Urinary bladder (tissue), 3 donors: ENCODE measurements at regions not wholly inside any gene's neighbourhood (a gene's known extent, or its start where the extent isn't known, plus 50 kb on each side); places are given as distances from the start of the nearest gene placed in this dataset.

Source experiments
- DNase-seq: peaks from one replicate; pipeline ENCODE4 v3.0.0-alpha.2; 2015; ENCODE audit errors: extremely low spot score
- H3K27ac ChIP-seq: one replicate; pipeline ENCODE4 v1.5.1; 2013; ENCODE audit warnings: low read depth, mild to moderate bottlenecking, moderate library complexity
- H3K36me3 ChIP-seq: one replicate; pipeline ENCODE4 v1.6.1; 2013; ENCODE audit warnings: mild to moderate bottlenecking, moderate library complexity; ENCODE audit not compliant: insufficient read depth
- H3K4me1 ChIP-seq: one replicate; pipeline ENCODE4 v1.6.1; 2013; ENCODE audit warnings: mild to moderate bottlenecking, moderate library complexity; ENCODE audit not compliant: insufficient read depth
- H3K4me3 ChIP-seq: one replicate; pipeline ENCODE4 v1.5.1; 2013; ENCODE audit warnings: low read depth, low read length
- WGBS: extraction: QIAGEN DNeasy Blood & Tissue Kit; methylation state at CpG from one replicate; pipeline ENCODE4 v1.1.7; 2013; 5-methylcytosine and 5-hydroxymethylcytosine counted together
- donor health status: healthy with polysubstance abuse.
- donor health status: healthy.

- WGBS, result 74% methylated on average over 18 of the region's 18 CpGs
These were observed 88.2 kb upstream of the SMIM23 start for GRCh38 chr5:171697221-171698102.

DNA sequence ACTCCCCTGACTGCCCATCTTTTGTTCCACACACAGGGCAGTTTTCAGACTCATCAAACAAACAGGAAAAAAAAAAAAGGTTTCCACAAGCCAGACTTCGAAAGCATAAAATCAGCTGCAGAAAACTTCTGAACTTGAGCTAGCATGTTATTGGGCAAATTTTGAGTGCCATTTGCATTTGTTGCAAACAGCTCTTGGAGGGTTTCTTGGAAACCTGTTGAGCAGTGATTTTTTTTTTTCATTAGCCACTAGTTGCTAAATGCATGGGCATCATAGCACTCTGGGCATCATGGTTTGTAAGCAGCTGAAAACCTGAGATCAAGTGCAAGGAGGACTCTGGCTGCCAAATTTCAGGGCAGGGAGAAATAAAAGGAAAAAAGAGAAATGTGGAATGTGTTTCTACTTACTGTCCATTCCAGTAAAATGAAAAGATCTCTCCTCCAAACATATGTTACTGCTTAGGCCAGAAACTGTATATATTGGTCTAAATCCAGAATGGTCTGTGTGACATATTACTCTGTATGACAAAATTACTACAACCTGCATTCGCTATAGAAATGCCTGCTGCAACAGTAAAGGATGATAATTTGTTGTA lies 85.2 kb upstream of the SMIM23 start:
- WGBS, result 59% methylated on average over 2 of the region's 2 CpGs
- DNase-seq, result no peak
- H3K4me3 ChIP-seq, result no peak overlapping the region
- no peak overlapping the region for H3K27ac ChIP-seq
- no peaks in the 10 kb centered on the region for H3K36me3 ChIP-seq
- H3K4me1 ChIP-seq, result no peaks in the 10 kb centered on the region

More at GRCh38 chr5:171697221-171698102, 88.2 kb upstream of the SMIM23 start:
- Histone ChIP-seq H3K4me1 (no peaks in the 10 kb centered on the region), H3K36me3 (no peaks in the 10 kb centered on the region), H3K4me3 (no peak overlapping the region), H3K27ac (no peak overlapping the region)
- no peak for DNase-seq

GRCh38 chr5:171701100-171701541 lies 84.5 kb upstream of the SMIM23 start:
- H3K36me3 ChIP-seq, result no peaks in the 10 kb centered on the region
- no peak for DNase-seq
- H3K27ac ChIP-seq, result no peak overlapping the region
- no peaks in the 10 kb centered on the region for H3K4me1 ChIP-seq
- WGBS, result 56% methylated on average over 10 of the region's 10 CpGs
- no peak overlapping the region for H3K4me3 ChIP-seq

- no peak overlapping the region for H3K27ac ChIP-seq
- 65% methylated on average over 13 of the region's 13 CpGs for WGBS
- no peak for DNase-seq
- H3K36me3 ChIP-seq, result no peaks in the 10 kb centered on the region
- no peaks in the 10 kb centered on the region for H3K4me1 ChIP-seq
- no peak overlapping the region for H3K4me3 ChIP-seq
These were observed 83.4 kb upstream of the SMIM23 start for GRCh38 chr5:171702135-171702770.

- no peak for DNase-seq
- no peak overlapping the region for H3K4me3 ChIP-seq
- 92% methylated on average over 11 of the region's 11 CpGs for WGBS
These were observed 82.5 kb upstream of the SMIM23 start for GRCh38 chr5:171703146-171703545.

GRCh38 chr5:171705036-171705435 lies 80.6 kb upstream of the SMIM23 start:
- no peak for DNase-seq
- WGBS, result 93% methylated on average over 6 of the region's 6 CpGs
- Histone ChIP-seq H3K4me3 (no peak overlapping the region), H3K27ac (no peak overlapping the region), H3K4me1 (no peaks in the 10 kb centered on the region), H3K36me3 (no peaks in the 10 kb centered on the region)

More at GRCh38 chr5:171703146-171703545, 82.5 kb upstream of the SMIM23 start:
- Histone ChIP-seq H3K27ac (no peak overlapping the region), H3K4me1 (no peaks in the 10 kb centered on the region), H3K36me3 (no peaks in the 10 kb centered on the region)

GRCh38 chr5:171705830-171706468 lies 79.7 kb upstream of the SMIM23 start:
- Histone ChIP-seq H3K27ac (no peak overlapping the region), H3K4me1 (no peaks in the 10 kb centered on the region), H3K36me3 (no peaks in the 10 kb centered on the region), H3K4me3 (no peak overlapping the region)
- WGBS, result 78% methylated on average over 7 of the region's 7 CpGs
- no peak for DNase-seq

DNA sequence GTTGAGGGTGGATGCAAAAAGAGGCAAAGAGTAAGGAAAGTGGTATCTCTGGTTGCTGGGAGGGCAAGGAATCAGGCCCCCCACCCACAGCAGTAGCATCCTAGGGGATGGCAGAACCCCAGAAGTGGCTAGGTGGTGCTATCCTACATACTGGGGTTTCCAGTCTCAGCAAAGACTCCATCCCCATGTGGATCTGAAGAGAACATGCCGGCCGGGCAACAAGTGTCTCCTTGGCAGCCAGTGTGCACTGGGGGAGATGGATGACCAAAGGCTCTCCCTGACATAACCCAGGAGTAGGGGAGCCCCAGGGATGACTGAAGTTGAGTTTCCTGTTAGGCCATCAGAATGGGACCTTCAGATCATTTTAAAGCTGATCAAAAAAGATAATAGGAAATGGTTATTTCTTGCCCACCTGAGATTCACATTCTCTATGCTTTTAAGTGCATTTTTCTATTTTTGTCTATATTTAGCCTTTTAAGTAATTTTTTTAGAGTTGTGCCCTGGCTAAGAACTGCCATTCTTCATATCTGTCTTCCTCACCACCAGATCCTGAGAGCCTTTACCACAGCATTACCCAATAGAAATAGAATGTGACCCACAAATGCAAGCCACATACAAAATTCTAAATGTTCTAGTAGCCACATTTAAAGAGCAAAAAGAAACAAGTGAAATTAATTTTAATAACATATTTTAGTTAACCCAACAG lies 78.7 kb upstream of the SMIM23 start:
- no peaks in the 10 kb centered on the region for H3K4me1 ChIP-seq
- H3K36me3 ChIP-seq, result no peaks in the 10 kb centered on the region
- H3K27ac ChIP-seq, result no peak overlapping the region
- 90% methylated on average over 2 of the region's 2 CpGs for WGBS
- no peak for DNase-seq
- H3K4me3 ChIP-seq, result no peak overlapping the region

- Histone ChIP-seq H3K36me3 (no peaks in the 10 kb centered on the region), H3K4me1 (no peaks in the 10 kb centered on the region), H3K4me3 (no peak overlapping the region), H3K27ac (no peak overlapping the region)
- DNase-seq, result no peak
- 92% methylated on average over 1 of the region's 1 CpG for WGBS
These were observed 78.2 kb upstream of the SMIM23 start for GRCh38 chr5:171707442-171707792.

DNA sequence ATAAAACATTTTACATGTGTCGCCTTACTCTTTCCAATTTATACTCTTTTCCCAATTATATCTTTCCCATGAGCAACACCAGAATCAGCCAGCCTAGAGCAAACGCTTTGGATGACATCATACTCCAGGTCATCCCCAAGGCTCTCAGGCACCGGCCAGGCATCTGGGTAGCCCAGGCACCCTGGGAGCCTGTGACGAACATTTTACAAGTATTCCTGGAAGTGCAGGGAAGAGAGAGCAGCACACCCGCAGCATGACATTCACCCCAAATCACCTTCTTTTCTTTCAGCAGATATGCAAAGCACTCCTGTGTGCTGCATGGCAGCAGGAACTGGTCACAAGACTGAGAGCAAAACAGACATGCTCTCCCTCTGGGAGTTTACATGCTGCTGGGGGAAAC lies 75.7 kb upstream of the SMIM23 start:
- Histone ChIP-seq H3K4me1 (no peaks in the 10 kb centered on the region), H3K4me3 (no peak overlapping the region), H3K27ac (no peak overlapping the region), H3K36me3 (no peaks in the 10 kb centered on the region)
- no peak for DNase-seq
- WGBS, result 74% methylated on average over 5 of the region's 5 CpGs

DNA sequence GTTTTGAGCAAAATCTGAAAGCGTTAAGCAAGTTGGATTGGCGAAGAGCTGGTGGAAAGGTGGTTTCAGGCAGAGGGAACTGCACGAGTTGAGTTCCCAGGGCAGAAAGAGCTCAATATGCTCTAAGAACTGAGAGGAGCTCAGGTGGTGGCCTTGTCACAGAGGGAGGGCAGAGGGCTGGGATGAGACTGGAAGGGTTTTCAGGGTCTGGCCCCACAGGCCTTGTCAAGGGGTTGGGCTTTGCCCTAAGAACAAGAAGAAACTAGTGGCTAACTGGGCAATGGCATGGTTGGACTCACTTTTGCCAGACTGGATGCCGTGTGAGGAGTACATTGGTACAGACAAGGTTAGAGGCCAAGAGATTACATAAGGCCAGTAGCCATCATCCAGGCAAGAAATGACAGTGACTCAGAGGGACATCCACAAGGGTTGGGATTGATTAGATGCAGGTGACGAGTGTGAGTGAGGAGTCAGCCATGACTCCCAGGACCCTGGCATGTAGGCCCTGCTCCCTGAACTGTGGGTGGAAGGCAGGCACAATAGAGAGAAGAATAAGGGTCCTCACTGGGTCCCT lies 75.1 kb upstream of the SMIM23 start:
- Histone ChIP-seq H3K27ac (no peak overlapping the region), H3K36me3 (no peaks in the 10 kb centered on the region), H3K4me1 (no peaks in the 10 kb centered on the region), H3K4me3 (no peak overlapping the region)
- WGBS, result 90% methylated on average over 5 of the region's 5 CpGs
- DNase-seq, result no peak

GRCh38 chr5:171711571-171711970 lies 74.0 kb upstream of the SMIM23 start:
- no peaks in the 10 kb centered on the region for H3K36me3 ChIP-seq
- DNase-seq, result no peak
- no peaks in the 10 kb centered on the region for H3K4me1 ChIP-seq
- 87% methylated on average over 6 of the region's 6 CpGs for WGBS
- H3K4me3 ChIP-seq, result no peak overlapping the region
- no peak overlapping the region for H3K27ac ChIP-seq

DNA sequence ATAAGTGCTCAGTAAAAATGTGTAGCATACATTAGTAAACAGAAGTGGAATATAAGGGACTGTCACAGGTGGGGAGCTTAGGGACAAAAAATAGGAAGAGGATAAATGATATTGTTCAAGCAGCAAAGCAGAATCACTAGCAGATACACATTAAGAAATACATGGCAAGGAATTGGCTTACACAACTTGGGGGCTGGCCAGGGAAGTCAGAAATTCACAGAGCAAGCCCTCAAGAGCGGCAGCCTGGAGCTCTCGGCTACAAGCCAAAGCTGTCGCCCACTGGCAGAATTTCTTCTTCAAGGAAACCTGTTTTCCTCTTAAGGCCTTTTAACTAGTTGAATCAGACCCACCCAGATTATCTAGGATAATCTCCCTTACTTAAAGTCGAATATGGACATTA lies 73.0 kb upstream of the SMIM23 start:
- DNase-seq, result no peak
- H3K4me3 ChIP-seq, result no peak overlapping the region
- no peak overlapping the region for H3K27ac ChIP-seq
- no peaks in the 10 kb centered on the region for H3K36me3 ChIP-seq
- H3K4me1 ChIP-seq, result no peaks in the 10 kb centered on the region
- WGBS, result 36% methylated on average over 4 of the region's 4 CpGs
